ENCODE measurements at regions not wholly inside any gene's neighbourhood (a gene's known extent, or its start where the extent isn't known, plus 50 kb on each side); places are given as distances from the start of the nearest gene placed in this dataset.

DNA sequence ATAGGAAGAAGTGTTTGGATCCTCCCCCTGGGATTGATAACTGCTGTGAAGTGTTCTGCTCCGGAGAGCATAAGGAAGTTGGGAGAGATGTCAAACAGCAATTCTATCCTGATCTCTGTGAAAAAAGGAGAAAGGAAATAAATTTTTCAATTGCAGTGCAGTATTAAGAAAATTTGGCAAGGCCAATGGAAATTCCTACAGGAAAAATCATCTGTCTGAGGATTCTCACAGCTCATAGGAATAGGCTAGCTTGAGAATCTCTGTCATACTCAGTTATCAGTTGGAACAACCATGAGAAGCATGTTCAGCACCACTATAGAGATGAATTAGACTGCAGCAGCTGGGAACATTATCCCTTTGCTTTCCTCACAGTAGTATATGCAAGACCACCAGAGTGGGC, 1238.9 kb upstream of the MIR17HG start:
- H3K79me2 ChIP-seq (ENCODE audit: control insufficient read depth, insufficient read depth, low read length), result no peaks in the 10 kb centered on the region
- intact Hi-C loops (cut with micrococcal nuclease) (no loop called here), in situ Hi-C loops (cut with MboI) (no loop called here)
- H3K4me1 ChIP-seq (replicated peaks in 1 of 2; ENCODE audit: control insufficient read depth in 2 of 2, insufficient read depth in 2 of 2, low read length in 2 of 2), result no peaks in the 10 kb centered on the region
- FAIRE-seq (no peak), DNase-seq (ENCODE audit: extremely low read depth in 1 of 4, low spot score in 3 of 4) (no peak), ATAC-seq (no peak)
- WGBS (ENCODE audit: insufficient coverage, low coverage, missing lambda C conversion rate), result 0% methylated on average over 1 of the region's 1 CpG
- ChIA-PET CTCF (ENCODE audit: low intra/inter-chr PET ratio) (no interaction called here), POLR2A (no interaction called here)
- peaks cover 8% of the 10 kb centered on the region for H3K9me3 ChIP-seq (replicated peaks; ENCODE audit: control insufficient read depth, insufficient read depth, low read depth, low read length)
- H2AFZ ChIP-seq (ENCODE audit: low read depth, low read length), result no peak overlapping the region
- no peak overlapping the region for H3K9ac ChIP-seq (ENCODE audit: insufficient read depth in 1 of 2, low read depth in 2 of 2, low read length in 2 of 2)
- no peak overlapping the region for H3K27ac ChIP-seq (ENCODE audit: extremely low read depth, low read depth, low read length)
- H3K36me3 ChIP-seq (ENCODE audit: control insufficient read depth, insufficient read depth, low read length), result no peaks in the 10 kb centered on the region
- H3K27me3 ChIP-seq (ENCODE audit: control insufficient read depth in 2 of 2, insufficient read depth in 2 of 2, low read length in 2 of 2), result no peaks in the 10 kb centered on the region
- H3K9me1 ChIP-seq (ENCODE audit: control insufficient read depth, insufficient read depth, low read length), result no peaks in the 10 kb centered on the region
- no peak for TF ChIP-seq OTX1 (CRISPR knock-in tag; IDR thresholded peaks at IDR 0.05)
- peak; percentile 55; the same call in 1 of the 2 replicates for TF ChIP-seq IRF2 (CRISPR knock-in tag; IDR thresholded peaks at IDR 0.05)
- H3K4me3 ChIP-seq, result no peak overlapping the region
- no TSS peak for BruUV-seq (replicated peaks)
- no peak overlapping the region for H3K4me2 ChIP-seq (ENCODE audit: insufficient read depth, low read length)
- no peaks in the 10 kb centered on the region for H4K20me1 ChIP-seq (replicated peaks; ENCODE audit: control insufficient read depth, insufficient read depth, low read length)

DNA sequence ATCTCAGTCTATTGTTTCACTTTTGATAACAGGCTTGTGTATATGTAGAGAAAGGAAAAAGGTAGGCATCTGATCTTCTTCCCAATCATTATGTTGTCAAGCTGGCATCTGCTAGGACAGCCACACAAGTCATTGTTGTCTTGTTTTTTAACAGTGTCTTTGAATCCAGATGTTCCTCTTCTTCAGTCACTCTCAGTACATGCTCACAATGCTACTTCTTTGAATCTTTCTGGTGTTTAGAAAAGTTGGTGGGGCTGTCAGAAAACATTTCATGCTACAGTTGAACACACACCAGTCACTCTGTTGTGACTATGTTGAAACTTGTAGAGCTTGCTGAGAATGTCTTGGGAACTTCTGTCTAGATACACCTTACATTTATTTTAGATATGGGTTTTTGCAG, 1231.4 kb upstream of the MIR17HG start:
- FAIRE-seq, result no peak
- Histone ChIP-seq H2AFZ (ENCODE audit: low read depth, low read length) (no peak overlapping the region), H3K36me3 (ENCODE audit: control insufficient read depth, insufficient read depth, low read length) (no peaks in the 10 kb centered on the region), H3K4me3 (no peak overlapping the region), H3K9ac (ENCODE audit: insufficient read depth in 1 of 2, low read depth in 2 of 2, low read length in 2 of 2) (no peak overlapping the region), H3K27me3 (ENCODE audit: control insufficient read depth in 2 of 2, insufficient read depth in 2 of 2, low read length in 2 of 2) (no peaks in the 10 kb centered on the region), H3K27ac (ENCODE audit: extremely low read depth, low read depth, low read length) (no peak overlapping the region), H3K4me2 (ENCODE audit: insufficient read depth, low read length) (no peak overlapping the region), H4K20me1 (replicated peaks; ENCODE audit: control insufficient read depth, insufficient read depth, low read length) (no peaks in the 10 kb centered on the region), H3K4me1 (replicated peaks in 1 of 2; ENCODE audit: control insufficient read depth in 2 of 2, insufficient read depth in 2 of 2, low read length in 2 of 2) (no peaks in the 10 kb centered on the region), H3K9me3 (replicated peaks; ENCODE audit: control insufficient read depth, insufficient read depth, low read depth, low read length) (no peaks in the 10 kb centered on the region; the same call in 1 of the 2 replicates), H3K79me2 (ENCODE audit: control insufficient read depth, insufficient read depth, low read length) (no peaks in the 10 kb centered on the region), H3K9me1 (ENCODE audit: control insufficient read depth, insufficient read depth, low read length) (no peaks in the 10 kb centered on the region)
- ATAC-seq, result no peak
- CTCF ChIA-PET (ENCODE audit: low intra/inter-chr PET ratio), result no interaction called here
- DNase-seq (ENCODE audit: extremely low read depth in 1 of 4, low spot score in 3 of 4), result no peak
- POLR2A ChIA-PET, result no interaction called here
- no TSS peak for BruUV-seq (replicated peaks)
- in situ Hi-C loops (cut with MboI) (no loop called here), intact Hi-C loops (cut with micrococcal nuclease) (no loop called here)
- TF ChIP-seq NRF1 (conservative IDR thresholded peaks at IDR 0.05 in 1 of 2, IDR thresholded peaks at IDR 0.05 in 1 of 2) (no peak), PHF21A (IDR thresholded peaks at IDR 0.05; ENCODE audit: borderline replicate concordance, low read depth) (no peak), ETV6 (IDR thresholded peaks at IDR 0.05; ENCODE audit: borderline replicate concordance in 1 of 2, low read depth in 2 of 2, low read length in 1 of 2) (no peak), ETV6 (CRISPR knock-in tag; IDR thresholded peaks at IDR 0.05; ENCODE audit: borderline replicate concordance) (no peak), TAF9B (IDR thresholded peaks at IDR 0.05; ENCODE audit: partially characterized antibody) (no peak), BACH1 (tag; IDR thresholded peaks at IDR 0.05) (no peak), WHSC1 (IDR thresholded peaks at IDR 0.05; ENCODE audit: low read length) (no peak), MYC (IDR thresholded peaks at IDR 0.05; ENCODE audit: low read depth, low read length) (no peak), MYC (CRISPR knock-in tag; IDR thresholded peaks at IDR 0.05; ENCODE audit: borderline replicate concordance, low read depth) (no peak), ELF2 (CRISPR knock-in tag; IDR thresholded peaks at IDR 0.05) (no peak), POU5F1 (IDR thresholded peaks at IDR 0.05; ENCODE audit: borderline replicate concordance, low read depth, low read length, partially characterized antibody) (no peak), ZNF212 (CRISPR knock-in tag; IDR thresholded peaks at IDR 0.05) (no peak), PCBP2 (IDR thresholded peaks at IDR 0.05; ENCODE audit: low read depth, low read length, poor library complexity, severe bottlenecking) (no peak), SP2 (IDR thresholded peaks at IDR 0.05; ENCODE audit: extremely low read depth, low read depth, low read length, poor library complexity, severe bottlenecking) (no peak), SMARCE1 (IDR thresholded peaks at IDR 0.05) (no peak), FOS (IDR thresholded peaks at IDR 0.05; ENCODE audit: extremely low read depth, insufficient read length) (no peak), FIP1L1 (IDR thresholded peaks at IDR 0.05; ENCODE audit: low read depth, low read length, poor library complexity, severe bottlenecking) (no peak)
- TF ChIP-seq, protein P1, sequence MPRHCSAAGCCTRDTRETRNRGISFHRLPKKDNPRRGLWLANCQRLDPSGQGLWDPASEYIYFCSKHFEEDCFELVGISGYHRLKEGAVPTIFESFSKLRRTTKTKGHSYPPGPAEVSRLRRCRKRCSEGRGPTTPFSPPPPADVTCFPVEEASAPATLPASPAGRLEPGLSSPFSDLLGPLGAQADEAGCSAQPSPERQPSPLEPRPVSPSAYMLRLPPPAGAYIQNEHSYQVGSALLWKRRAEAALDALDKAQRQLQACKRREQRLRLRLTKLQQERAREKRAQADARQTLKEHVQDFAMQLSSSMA (CRISPR knock-in tag; IDR thresholded peaks at IDR 0.05), result no peak

Data from K562 (cell line).